ENCODE measurements at regions not wholly inside any gene's neighbourhood (a gene's known extent, or its start where the extent isn't known, plus 50 kb on each side); places are given as distances from the start of the nearest gene placed in this dataset.

GRCh38 chr6:76451926-76452709 is 379.7 kb upstream of the IMPG1 start:
- CTCF ChIA-PET, result no interaction called here
- H3K9me3 Mint-ChIP-seq, result peaks cover 1 to 20% (median 6%) of the 10 kb centered on the region in 11 donors
- POLR2A ChIA-PET, result no interaction called here

GRCh38 chr6:76448109-76448508 is 375.6 kb upstream of the IMPG1 start:
- H3K9me3 ChIP-seq (ENCODE audit: control insufficient read depth in 2 of 3, low read length in 3 of 3), result peaks cover 0 to 6% (median 0%) of the 10 kb centered on the region in 3 experiments
- intact Hi-C loops (cut with micrococcal nuclease), result no loop called here
- Mint-ChIP-seq H3K4me1 (no peaks in the 10 kb centered on the region), H3K9me3 (peaks cover 0 to 14% (median 4%) of the 10 kb centered on the region in 11 donors), H3K4me3 (no peak overlapping the region), H3K27me3 (no peaks in the 10 kb centered on the region), H3K36me3 (no peaks in the 10 kb centered on the region), H3K27ac (no peak overlapping the region)
- CTCF ChIA-PET, result no interaction called here
- DNase-seq (no peak), ATAC-seq (no peak)
- no peaks in the 10 kb centered on the region for H3K4me1 ChIP-seq (ENCODE audit: control insufficient read depth in 2 of 2, insufficient read depth in 2 of 2, low read length in 2 of 2)
- no peaks in the 10 kb centered on the region for H3K27me3 ChIP-seq (ENCODE audit: control insufficient read depth in 2 of 2, insufficient read depth in 2 of 2, low read length in 2 of 2)
- POLR2A ChIA-PET, result no interaction called here
- no peaks in the 10 kb centered on the region for H3K36me3 ChIP-seq (ENCODE audit: control insufficient read depth in 2 of 3, insufficient read depth in 3 of 3, low read length in 3 of 3)
- no peak overlapping the region for H3K27ac ChIP-seq (ENCODE audit: low read depth, low read length)
- no peak overlapping the region for H3K4me3 ChIP-seq (ENCODE audit: low read length)

More at GRCh38 chr6:76451926-76452709, 379.7 kb upstream of the IMPG1 start:
- Histone ChIP-seq H3K36me3 (ENCODE audit: control insufficient read depth in 2 of 3, insufficient read depth in 3 of 3, low read length in 3 of 3) (no peaks in the 10 kb centered on the region), H3K27me3 (ENCODE audit: control insufficient read depth in 2 of 2, insufficient read depth in 2 of 2, low read length in 2 of 2) (no peaks in the 10 kb centered on the region), H3K4me1 (ENCODE audit: control insufficient read depth in 2 of 2, insufficient read depth in 2 of 2, low read length in 2 of 2) (no peaks in the 10 kb centered on the region), H3K9me3 (ENCODE audit: control insufficient read depth in 2 of 3, low read length in 3 of 3) (peaks cover 0 to 6% (median 0%) of the 10 kb centered on the region in 3 experiments), H3K4me3 (ENCODE audit: low read length) (no peak overlapping the region), H3K27ac (ENCODE audit: low read depth, low read length) (no peak overlapping the region)
- DNase-seq (no peak), ATAC-seq (no peak)
- Mint-ChIP-seq H3K36me3 (no peaks in the 10 kb centered on the region), H3K4me1 (no peaks in the 10 kb centered on the region), H3K27me3 (no peaks in the 10 kb centered on the region), H3K4me3 (no peak overlapping the region), H3K27ac (no peak overlapping the region)
- intact Hi-C loops (cut with micrococcal nuclease), result no loop called here

- H3K4me3 Mint-ChIP-seq, result no peak overlapping the region
- no peaks in the 10 kb centered on the region for H3K4me1 Mint-ChIP-seq
- Histone ChIP-seq H3K27ac (ENCODE audit: low read depth, low read length) (no peak overlapping the region), H3K9me3 (ENCODE audit: control insufficient read depth in 2 of 3, low read length in 3 of 3) (no peaks in the 10 kb centered on the region), H3K4me1 (ENCODE audit: control insufficient read depth in 2 of 2, insufficient read depth in 2 of 2, low read length in 2 of 2) (no peaks in the 10 kb centered on the region), H3K4me3 (ENCODE audit: low read length) (no peak overlapping the region), H3K36me3 (ENCODE audit: control insufficient read depth in 2 of 3, insufficient read depth in 3 of 3, low read length in 3 of 3) (no peaks in the 10 kb centered on the region), H3K27me3 (ENCODE audit: control insufficient read depth in 2 of 2, insufficient read depth in 2 of 2, low read length in 2 of 2) (no peaks in the 10 kb centered on the region)
- no peaks in the 10 kb centered on the region for H3K36me3 Mint-ChIP-seq
- ATAC-seq, result no peak
- POLR2A ChIA-PET, result no interaction called here
- DNase-seq, result no peak
- H3K27me3 Mint-ChIP-seq, result no peaks in the 10 kb centered on the region
- H3K9me3 Mint-ChIP-seq, result peaks cover 0 to 28% (median 3%) of the 10 kb centered on the region in 11 donors
- intact Hi-C loops (cut with micrococcal nuclease), result no loop called here
- no peak overlapping the region for H3K27ac Mint-ChIP-seq
- CTCF ChIA-PET, result no interaction called here
Measured at GRCh38 chr6:76441875-76442274, 369.4 kb upstream of the IMPG1 start.

- Histone ChIP-seq H3K4me3 (ENCODE audit: low read length) (no peak overlapping the region), H3K9me3 (ENCODE audit: control insufficient read depth in 2 of 3, low read length in 3 of 3) (no peaks in the 10 kb centered on the region), H3K27ac (ENCODE audit: low read depth, low read length) (no peak overlapping the region), H3K36me3 (ENCODE audit: control insufficient read depth in 2 of 3, insufficient read depth in 3 of 3, low read length in 3 of 3) (no peaks in the 10 kb centered on the region), H3K27me3 (ENCODE audit: control insufficient read depth in 2 of 2, insufficient read depth in 2 of 2, low read length in 2 of 2) (no peaks in the 10 kb centered on the region), H3K4me1 (ENCODE audit: control insufficient read depth in 2 of 2, insufficient read depth in 2 of 2, low read length in 2 of 2) (no peaks in the 10 kb centered on the region)
- no peaks in the 10 kb centered on the region for H3K27me3 Mint-ChIP-seq
- no peaks in the 10 kb centered on the region for H3K36me3 Mint-ChIP-seq
- no peak overlapping the region for H3K4me3 Mint-ChIP-seq
- ChIA-PET CTCF (no interaction called here), POLR2A (no interaction called here)
- no peak overlapping the region for H3K27ac Mint-ChIP-seq
- no peak for DNase-seq
- no peaks in the 10 kb centered on the region for H3K4me1 Mint-ChIP-seq
- intact Hi-C loops (cut with micrococcal nuclease), result no loop called here
- peaks cover 2 to 31% (median 4%) of the 10 kb centered on the region in 11 donors for H3K9me3 Mint-ChIP-seq
- no peak for ATAC-seq
Measured at GRCh38 chr6:76439811-76440210, 367.3 kb upstream of the IMPG1 start.

GRCh38 chr6:76438768-76439167 is 366.3 kb upstream of the IMPG1 start:
- ChIA-PET POLR2A (no interaction called here), CTCF (no interaction called here)
- intact Hi-C loops (cut with micrococcal nuclease), result no loop called here
- Mint-ChIP-seq H3K4me1 (no peaks in the 10 kb centered on the region), H3K4me3 (no peak overlapping the region), H3K36me3 (no peaks in the 10 kb centered on the region), H3K9me3 (peaks cover 2 to 31% (median 6%) of the 10 kb centered on the region in 11 donors), H3K27ac (no peak overlapping the region), H3K27me3 (no peaks in the 10 kb centered on the region)
- ATAC-seq (no peak), DNase-seq (no peak)
- H3K27me3 ChIP-seq (ENCODE audit: control insufficient read depth in 2 of 2, insufficient read depth in 2 of 2, low read length in 2 of 2), result no peaks in the 10 kb centered on the region
- no peak overlapping the region for H3K4me3 ChIP-seq (ENCODE audit: low read length)
- no peaks in the 10 kb centered on the region for H3K36me3 ChIP-seq (ENCODE audit: control insufficient read depth in 2 of 3, insufficient read depth in 3 of 3, low read length in 3 of 3)
- no peaks in the 10 kb centered on the region for H3K4me1 ChIP-seq (ENCODE audit: control insufficient read depth in 2 of 2, insufficient read depth in 2 of 2, low read length in 2 of 2)
- H3K9me3 ChIP-seq (ENCODE audit: control insufficient read depth in 2 of 3, low read length in 3 of 3), result no peaks in the 10 kb centered on the region
- H3K27ac ChIP-seq (ENCODE audit: low read depth, low read length), result no peak overlapping the region

GRCh38 chr6:76435174-76435573 is 362.7 kb upstream of the IMPG1 start:
- intact Hi-C loops (cut with micrococcal nuclease), result no loop called here
- DNase-seq (no peak), ATAC-seq (no peak)
- Histone ChIP-seq H3K36me3 (ENCODE audit: control insufficient read depth in 2 of 3, insufficient read depth in 3 of 3, low read length in 3 of 3) (no peaks in the 10 kb centered on the region), H3K4me1 (ENCODE audit: control insufficient read depth in 2 of 2, insufficient read depth in 2 of 2, low read length in 2 of 2) (no peaks in the 10 kb centered on the region), H3K9me3 (ENCODE audit: control insufficient read depth in 2 of 3, low read length in 3 of 3) (no peaks in the 10 kb centered on the region), H3K4me3 (ENCODE audit: low read length) (no peak overlapping the region), H3K27ac (ENCODE audit: low read depth, low read length) (no peak overlapping the region), H3K27me3 (ENCODE audit: control insufficient read depth in 2 of 2, insufficient read depth in 2 of 2, low read length in 2 of 2) (no peaks in the 10 kb centered on the region)
- Mint-ChIP-seq H3K4me3 (no peak overlapping the region), H3K9me3 (peaks cover 2 to 29% (median 7%) of the 10 kb centered on the region in 11 donors), H3K36me3 (no peaks in the 10 kb centered on the region), H3K27me3 (no peaks in the 10 kb centered on the region), H3K27ac (peak overlapping the region in 1 of 9 donors; percentile 25), H3K4me1 (no peaks in the 10 kb centered on the region)
- POLR2A ChIA-PET, result no interaction called here
- CTCF ChIA-PET, result interaction anchor here (0.7 kb wide), 1 partner anchor 70 kb away, joined by 3 read pairs; no protein-coding TSS in a partner anchor

GRCh38 chr6:76422511-76423213 is 350.2 kb upstream of the IMPG1 start:
- no peak overlapping the region for H3K27ac ChIP-seq (ENCODE audit: low read depth, low read length)
- Mint-ChIP-seq H3K4me3 (no peak overlapping the region), H3K27me3 (no peaks in the 10 kb centered on the region), H3K36me3 (peaks cover 0 to 3% (median 0%) of the 10 kb centered on the region in 5 donors), H3K4me1 (no peaks in the 10 kb centered on the region), H3K9me3 (peaks cover 0 to 9% (median 4%) of the 10 kb centered on the region in 11 donors), H3K27ac (no peak overlapping the region)
- ChIA-PET POLR2A (no interaction called here), CTCF (no interaction called here)
- no peaks in the 10 kb centered on the region for H3K4me1 ChIP-seq (ENCODE audit: control insufficient read depth in 2 of 2, insufficient read depth in 2 of 2, low read length in 2 of 2)
- intact Hi-C loops (cut with micrococcal nuclease), result no loop called here
- H3K27me3 ChIP-seq (ENCODE audit: control insufficient read depth in 2 of 2, insufficient read depth in 2 of 2, low read length in 2 of 2), result no peaks in the 10 kb centered on the region
- H3K36me3 ChIP-seq (ENCODE audit: control insufficient read depth in 2 of 3, insufficient read depth in 3 of 3, low read length in 3 of 3), result no peaks in the 10 kb centered on the region
- no peak overlapping the region for H3K4me3 ChIP-seq (ENCODE audit: low read length)
- H3K9me3 ChIP-seq (ENCODE audit: control insufficient read depth in 2 of 3, low read length in 3 of 3), result peaks cover 0 to under 1% (median 0%) of the 10 kb centered on the region in 3 experiments
- DNase-seq (no peak), ATAC-seq (no peak)
